Sigmoid colon (tissue), 4 donors: ENCODE measurements at regions not wholly inside any gene's neighbourhood (a gene's known extent, or its start where the extent isn't known, plus 50 kb on each side); places are given as distances from the start of the nearest gene placed in this dataset.

Experiments
- EP300 ChIP-seq, 4 donors: sonication (generic); formaldehyde crosslinking; IDR thresholded peaks; one replicate each; pipeline ENCODE4 v1.6.1; 2017; ENCODE audit warnings: antibody characterized with exemption in 4 of 4
- POLR2A ChIP-seq, 2 donors: fragments of 450-650 bp; IDR thresholded peaks; one replicate each; pipeline ENCODE4 v1.6.1; 2016; ENCODE audit warnings: antibody characterized with exemption in 2 of 2, mild to moderate bottlenecking in 2 of 2, moderate library complexity in 2 of 2
- POLR2AphosphoS5 ChIP-seq, 4 donors: sonication (generic); formaldehyde crosslinking; IDR thresholded peaks; one replicate each; pipeline ENCODE4 v1.6.1; 2017; ENCODE audit warnings: antibody characterized with exemption in 4 of 4
- TF ChIP-seq, protein P1 (sequence below), 4 experiments: fragments of 450-650 bp in 3 of 4; fragments of 200-600 bp in 1 of 4; IDR thresholded peaks; one replicate each; pipeline ENCODE4 v1.5.1; 2016 to 2019; ENCODE audit warnings: antibody characterized with exemption in 4 of 4, mild to moderate bottlenecking in 3 of 4, moderate library complexity in 2 of 4

DNA sequence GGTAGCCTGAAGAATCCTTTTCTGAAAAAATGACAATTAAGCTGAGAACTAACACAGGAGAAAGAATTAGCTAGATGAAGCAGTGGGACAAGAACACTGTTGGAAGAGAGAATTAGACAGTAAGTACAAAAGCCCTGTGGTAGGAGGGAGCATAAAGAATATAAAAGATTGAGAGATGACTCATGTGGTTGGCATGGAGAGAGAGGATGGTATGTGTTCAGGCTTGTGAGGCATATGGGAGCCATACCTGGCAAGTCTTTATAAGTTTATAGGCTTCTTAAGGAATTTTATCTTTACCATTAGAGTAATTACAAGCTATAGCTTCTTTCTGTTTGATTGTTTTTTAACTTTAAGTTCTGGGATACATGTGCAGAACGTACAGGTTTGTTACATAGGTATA is 325.0 kb downstream of the ARL6IP6 start:
- TF ChIP-seq EP300 (IDR thresholded peaks at IDR 0.05) (no peak), POLR2A (IDR thresholded peaks at IDR 0.05) (no peak), POLR2AphosphoS5 (IDR thresholded peaks at IDR 0.05) (no peak)
- TF ChIP-seq, protein P1, sequence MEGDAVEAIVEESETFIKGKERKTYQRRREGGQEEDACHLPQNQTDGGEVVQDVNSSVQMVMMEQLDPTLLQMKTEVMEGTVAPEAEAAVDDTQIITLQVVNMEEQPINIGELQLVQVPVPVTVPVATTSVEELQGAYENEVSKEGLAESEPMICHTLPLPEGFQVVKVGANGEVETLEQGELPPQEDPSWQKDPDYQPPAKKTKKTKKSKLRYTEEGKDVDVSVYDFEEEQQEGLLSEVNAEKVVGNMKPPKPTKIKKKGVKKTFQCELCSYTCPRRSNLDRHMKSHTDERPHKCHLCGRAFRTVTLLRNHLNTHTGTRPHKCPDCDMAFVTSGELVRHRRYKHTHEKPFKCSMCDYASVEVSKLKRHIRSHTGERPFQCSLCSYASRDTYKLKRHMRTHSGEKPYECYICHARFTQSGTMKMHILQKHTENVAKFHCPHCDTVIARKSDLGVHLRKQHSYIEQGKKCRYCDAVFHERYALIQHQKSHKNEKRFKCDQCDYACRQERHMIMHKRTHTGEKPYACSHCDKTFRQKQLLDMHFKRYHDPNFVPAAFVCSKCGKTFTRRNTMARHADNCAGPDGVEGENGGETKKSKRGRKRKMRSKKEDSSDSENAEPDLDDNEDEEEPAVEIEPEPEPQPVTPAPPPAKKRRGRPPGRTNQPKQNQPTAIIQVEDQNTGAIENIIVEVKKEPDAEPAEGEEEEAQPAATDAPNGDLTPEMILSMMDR (IDR thresholded peaks at IDR 0.05) = no peak
